H1 (cell line): ENCODE measurements at regions not wholly inside any gene's neighbourhood (a gene's known extent, or its start where the extent isn't known, plus 50 kb on each side); places are given as distances from the start of the nearest gene placed in this dataset.

ENCODE experiments used
- CBX5 ChIP-seq: fragments of 300-800, 300-1000 bp; sonication (generic); IDR thresholded peaks from 2 replicates; pipeline ENCODE4 v1.7.1; 2016; ENCODE audit warnings: antibody characterized with exemption, low read length, low read depth
- CBX8 ChIP-seq: fragments of 300-800, 300-1000 bp; sonication (generic); IDR thresholded peaks from 2 replicates; pipeline ENCODE4 v1.7.1; 2016; ENCODE audit warnings: low read depth, low read length, borderline replicate concordance
- CREB1 ChIP-seq: IDR thresholded peaks from 2 replicates; pipeline ENCODE4 v1.6.1; 2012; ENCODE audit warnings: inconsistent platforms
- SAP30 ChIP-seq: fragments of 300-600 bp; sonication (generic); IDR thresholded peaks from 2 replicates; pipeline ENCODE4 v1.7.1; 2012; ENCODE audit warnings: low read length, moderate library complexity, mild to moderate bottlenecking, inconsistent platforms; ENCODE audit not compliant: insufficient read depth, insufficient replicate concordance
- SP2 ChIP-seq: IDR thresholded peaks from 2 replicates; pipeline ENCODE4 v1.6.1; 2012; ENCODE audit warnings: mild to moderate bottlenecking, low read length, inconsistent platforms
- SUZ12 ChIP-seq: fragments of 200-600 bp; sonication (generic); IDR thresholded peaks from 2 replicates; pipeline ENCODE4 v1.6.1; 2012; ENCODE audit warnings: mild to moderate bottlenecking, inconsistent platforms, low read length, moderate library complexity, mixed read lengths
- TAF1 ChIP-seq: IDR thresholded peaks from 2 replicates; pipeline ENCODE4 v1.6.1; 2011; ENCODE audit warnings: mild to moderate bottlenecking, low read depth, low read length
- TAF7 ChIP-seq: optimal IDR thresholded peaks from 2 replicates; pipeline ENCODE3; 2011; ENCODE audit warnings: low read depth, mild to moderate bottlenecking, inconsistent platforms, low read length, moderate library complexity, borderline replicate concordance

- no peak for TF ChIP-seq CREB1
- no peak for TF ChIP-seq SP2
- TF ChIP-seq TAF7 = no peak
- TF ChIP-seq SAP30 = no peak
- TF ChIP-seq SUZ12 = no peak
- TF ChIP-seq TAF1 = no peak
- TF ChIP-seq CBX8 = no peak
- no peak for TF ChIP-seq CBX5
Measured at GRCh38 chr10:78774999-78775711, 293.6 kb upstream of the ZMIZ1 start (continued).
